ENCODE measurements at regions not wholly inside any gene's neighbourhood (a gene's known extent, or its start where the extent isn't known, plus 50 kb on each side); places are given as distances from the start of the nearest gene placed in this dataset.
"Not testable (repeated sequence)": the region's sequence is repeated elsewhere in the genome, so short reads cannot be mapped to it uniquely, and the experiment has no call there.

DNA sequence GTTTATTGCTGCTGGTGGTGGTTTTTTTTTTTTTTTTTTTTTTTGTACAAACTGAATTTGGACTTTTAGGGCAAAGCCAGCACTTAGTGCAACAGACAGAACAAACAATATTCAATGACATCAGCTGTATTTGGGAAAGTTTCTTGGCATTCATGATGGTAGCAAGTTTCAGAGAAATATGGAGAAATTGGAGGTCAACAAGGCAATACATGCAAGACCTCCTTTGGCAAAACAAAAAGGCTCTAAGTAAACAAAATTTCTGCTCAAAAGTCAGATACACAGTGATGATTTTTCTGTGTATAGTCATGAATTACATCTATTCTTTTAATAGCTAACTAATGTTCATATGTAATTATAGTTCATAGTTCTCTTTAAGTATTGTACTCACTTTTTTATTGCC lies 612.5 kb upstream of the LUZP2 start:
- H3K36me3 ChIP-seq, result no peaks in the 10 kb centered on the region
- no peak for TF ChIP-seq CTCF (IDR thresholded peaks at IDR 0.05)
- no peak overlapping the region for H3K27ac ChIP-seq
- H3K27me3 ChIP-seq (ENCODE audit: low read depth), result no peaks in the 10 kb centered on the region
- H3K4me3 ChIP-seq, result no peak overlapping the region
- H3K9me3 ChIP-seq, result no peaks in the 10 kb centered on the region
- DNase-seq (no peak), ATAC-seq (no peak)
- no peaks in the 10 kb centered on the region for H3K4me1 ChIP-seq
- intact Hi-C loops (cut with DNase I), result no loop called here

DNA sequence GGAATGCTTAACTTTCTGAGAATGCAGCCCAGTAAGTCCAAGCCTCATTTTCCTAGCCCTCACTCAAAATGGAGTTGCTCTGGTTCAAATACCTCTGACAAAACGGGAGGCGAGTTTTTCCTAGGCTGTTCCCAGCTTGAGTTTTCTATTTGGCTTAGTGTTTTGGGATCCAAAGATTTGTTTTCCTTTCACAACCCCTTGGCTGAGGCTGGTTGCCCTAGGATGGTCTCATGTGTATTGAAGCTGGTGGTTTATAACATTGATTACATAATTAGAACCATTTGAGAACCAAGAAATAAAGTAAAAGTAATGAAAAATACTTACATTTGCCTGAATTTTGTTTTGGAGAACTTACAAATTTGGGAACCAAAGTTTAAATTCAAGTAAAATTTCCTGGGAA lies 611.1 kb upstream of the LUZP2 start:
- no peak overlapping the region for H3K27ac ChIP-seq
- H3K36me3 ChIP-seq, result no peaks in the 10 kb centered on the region
- no peak for ATAC-seq
- no peak for TF ChIP-seq CTCF (IDR thresholded peaks at IDR 0.05)
- intact Hi-C loops (cut with DNase I), result no loop called here
- no peaks in the 10 kb centered on the region for H3K27me3 ChIP-seq (ENCODE audit: low read depth)
- H3K9me3 ChIP-seq, result no peaks in the 10 kb centered on the region
- H3K4me1 ChIP-seq, result no peaks in the 10 kb centered on the region
- DNase-seq, result no peak
- no peak overlapping the region for H3K4me3 ChIP-seq

GRCh38 chr11:23887122-23887521 lies 609.7 kb upstream of the LUZP2 start:
- DNase-seq; intact Hi-C loops (cut with DNase I); H3K4me1 ChIP-seq; H3K27ac ChIP-seq; H3K4me3 ChIP-seq; H3K36me3 ChIP-seq; H3K27me3 ChIP-seq (ENCODE audit: low read depth); H3K9me3 ChIP-seq; ATAC-seq: not testable (repeated sequence)

DNA sequence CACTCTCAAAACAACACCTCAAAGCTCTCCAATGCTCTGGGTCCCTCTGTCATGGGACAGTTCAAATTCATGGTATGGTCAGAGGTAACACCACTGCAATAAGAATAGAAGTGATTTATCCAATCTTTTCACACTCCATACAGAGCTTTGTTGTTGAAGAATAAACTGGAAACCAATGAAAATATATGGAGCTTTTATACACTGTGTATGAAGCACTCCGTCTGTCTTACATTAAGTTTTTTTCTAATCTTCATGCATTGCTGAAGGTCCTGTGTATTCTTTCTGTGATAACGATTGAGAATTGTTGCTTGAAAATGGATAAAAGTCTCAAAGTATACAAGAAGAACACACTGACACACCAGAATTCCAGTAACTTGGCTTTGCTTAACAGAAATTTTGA lies 603.7 kb upstream of the LUZP2 start:
- DNase-seq, result no peak
- intact Hi-C loops (cut with DNase I), result no loop called here
- Histone ChIP-seq H3K4me1 (no peaks in the 10 kb centered on the region), H3K36me3 (no peaks in the 10 kb centered on the region), H3K27me3 (ENCODE audit: low read depth) (no peaks in the 10 kb centered on the region), H3K4me3 (no peak overlapping the region), H3K9me3 (no peaks in the 10 kb centered on the region), H3K27ac (no peak overlapping the region)
- no peak for ATAC-seq
- no peak for TF ChIP-seq CTCF (IDR thresholded peaks at IDR 0.05)

GRCh38 chr11:23897453-23898286 lies 599.2 kb upstream of the LUZP2 start:
- Histone ChIP-seq H3K9me3 (no peaks in the 10 kb centered on the region), H3K27ac (no peak overlapping the region), H3K36me3 (no peaks in the 10 kb centered on the region), H3K4me3 (no peak overlapping the region), H3K4me1 (no peaks in the 10 kb centered on the region), H3K27me3 (ENCODE audit: low read depth) (no peaks in the 10 kb centered on the region)
- intact Hi-C loops (cut with DNase I), result no loop called here
- DNase-seq, result no peak
- ATAC-seq, result no peak
- TF ChIP-seq CTCF (IDR thresholded peaks at IDR 0.05), result no peak

GRCh38 chr11:23903044-23903704 lies 593.7 kb upstream of the LUZP2 start:
- no peak for TF ChIP-seq CTCF (IDR thresholded peaks at IDR 0.05)
- Histone ChIP-seq H3K36me3 (no peaks in the 10 kb centered on the region), H3K9me3 (no peaks in the 10 kb centered on the region), H3K27ac (no peak overlapping the region), H3K4me3 (no peak overlapping the region), H3K4me1 (no peaks in the 10 kb centered on the region), H3K27me3 (ENCODE audit: low read depth) (no peaks in the 10 kb centered on the region)
- intact Hi-C loops (cut with DNase I), result no loop called here
- ATAC-seq (no peak), DNase-seq (no peak)

All from lower lobe of right lung (tissue), 2 donors.